IPS-18c (cell line): ENCODE measurements at regions not wholly inside any gene's neighbourhood (a gene's known extent, or its start where the extent isn't known, plus 50 kb on each side); places are given as distances from the start of the nearest gene placed in this dataset.
"Not testable (repeated sequence)": the region's sequence is repeated elsewhere in the genome, so short reads cannot be mapped to it uniquely, and the experiment has no call there.

ENCODE experiments used
- H3K4me3 ChIP-seq: 2 replicates; pipeline ENCODE4 v1.7.0; 2013; ENCODE audit warnings: low read depth, mild to moderate bottlenecking, low read length, moderate library complexity; ENCODE audit not compliant: insufficient read depth
- H3K9me3 ChIP-seq: one replicate; pipeline ENCODE4 v1.6.1; 2013; ENCODE audit warnings: mild to moderate bottlenecking, low read length, moderate library complexity; ENCODE audit not compliant: control insufficient read depth, insufficient read depth

DNA sequence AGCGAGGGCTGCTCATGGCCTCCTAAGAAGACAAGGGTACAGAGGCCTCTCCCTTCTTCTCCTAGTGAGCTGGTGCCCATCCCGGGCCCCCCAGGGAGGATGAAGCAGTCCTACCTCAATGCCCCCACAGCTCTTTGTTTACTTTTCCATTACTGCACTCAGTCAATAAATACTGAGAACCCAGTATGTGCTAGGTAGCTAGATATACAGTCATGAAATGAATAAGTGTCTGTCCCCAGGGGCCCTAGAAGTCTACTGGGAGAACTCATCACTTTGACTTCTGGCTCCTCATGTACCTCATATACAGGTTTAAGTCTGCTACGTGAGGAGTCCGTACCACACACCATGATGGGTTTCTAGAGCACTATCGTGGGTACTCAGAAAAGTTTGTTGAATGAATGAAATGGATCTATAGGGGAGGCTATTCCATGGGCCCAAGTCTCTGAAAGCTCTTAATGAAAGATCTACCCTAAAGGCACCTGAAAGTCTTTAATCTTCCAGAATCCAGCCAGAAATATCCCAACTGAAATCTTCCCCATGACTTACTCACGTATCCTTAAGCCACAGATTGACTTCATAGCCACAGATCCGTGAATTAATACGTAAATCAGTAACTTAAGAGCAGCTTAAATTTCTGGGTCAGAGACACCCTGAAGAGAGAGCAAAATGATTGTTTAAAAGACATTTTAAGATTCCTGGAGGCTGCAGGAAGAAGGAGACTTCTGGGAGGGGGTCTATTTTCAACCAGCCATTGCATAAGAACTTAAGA lies 51.6 kb upstream of the POMP start:
- H3K9me3 ChIP-seq: no peaks in the 10 kb centered on the region
- no peak overlapping the region for H3K4me3 ChIP-seq

DNA sequence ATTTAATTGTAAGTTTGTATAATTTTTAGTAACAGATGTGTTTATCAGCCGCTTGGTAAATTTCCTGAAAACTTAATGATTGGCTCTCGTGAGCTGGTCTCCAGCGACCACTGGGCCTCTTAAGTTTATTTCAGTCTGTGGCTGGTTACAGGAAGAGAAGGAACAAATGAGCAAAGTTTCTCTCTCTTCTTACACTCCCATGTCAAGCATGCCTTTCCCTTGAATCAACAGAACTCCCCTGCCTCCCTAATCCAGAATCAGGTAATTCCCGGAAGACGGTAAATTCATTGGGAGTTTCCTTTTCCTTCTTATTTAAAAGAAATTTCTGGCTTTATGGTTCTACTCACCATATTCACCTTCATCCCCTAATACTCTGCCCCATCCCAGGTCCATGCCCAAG lies 52.5 kb upstream of the POMP start:
- no peak overlapping the region for H3K4me3 ChIP-seq

DNA sequence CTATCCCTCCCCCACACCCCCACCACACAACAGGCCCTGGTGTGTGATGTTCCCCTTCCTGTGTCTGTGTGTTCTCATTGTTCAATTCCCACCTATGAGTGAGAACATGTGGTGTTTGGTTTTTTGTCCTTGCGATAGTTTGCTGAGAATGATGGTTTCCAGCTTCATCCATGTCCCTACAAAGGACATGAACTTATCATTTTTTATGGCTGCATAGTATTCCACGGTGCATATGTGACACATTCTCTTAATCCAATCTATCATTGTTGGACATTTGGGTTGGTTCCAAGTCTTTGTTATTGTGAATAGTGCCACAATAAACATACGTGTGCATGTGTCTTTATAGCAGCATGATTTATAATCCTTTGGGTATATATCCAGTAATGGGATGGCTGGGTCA lies 53.8 kb upstream of the POMP start:
- not testable (repeated sequence) for H3K4me3 ChIP-seq, H3K9me3 ChIP-seq

More for the DNA sequence above, 52.5 kb upstream of the POMP start:
- H3K9me3 ChIP-seq: no peaks in the 10 kb centered on the region

DNA sequence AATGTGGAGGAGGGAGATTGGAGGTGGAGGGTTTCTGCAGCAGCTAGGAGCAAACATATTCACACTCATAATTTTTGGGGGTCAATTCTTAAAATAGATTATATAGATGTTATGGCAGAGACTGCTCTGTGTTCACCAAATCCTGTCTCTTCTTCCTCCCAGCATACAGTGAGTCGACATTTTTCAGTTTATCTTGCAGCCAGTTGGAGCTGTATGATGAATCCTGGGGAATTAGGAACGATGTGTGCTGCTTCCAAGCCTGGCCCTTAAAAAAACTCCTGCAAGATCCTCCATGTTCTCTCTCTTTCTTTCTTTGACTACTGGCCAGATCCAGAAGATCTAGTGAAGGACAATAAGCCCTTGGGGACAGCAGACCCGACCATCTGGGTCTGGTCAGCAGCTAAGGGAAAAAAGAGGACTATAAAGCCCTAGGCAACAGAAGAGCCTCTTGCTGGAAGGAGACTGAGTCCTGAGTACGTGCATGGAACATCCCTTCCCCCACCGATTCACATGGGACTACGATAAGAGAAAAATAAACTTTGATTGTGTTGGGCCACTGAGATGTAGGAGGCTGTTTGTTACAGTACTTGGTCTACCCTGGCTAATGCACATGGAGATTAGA lies 55.8 kb upstream of the POMP start:
- Histone ChIP-seq H3K4me3 (no peak overlapping the region), H3K9me3 (no peaks in the 10 kb centered on the region)

DNA sequence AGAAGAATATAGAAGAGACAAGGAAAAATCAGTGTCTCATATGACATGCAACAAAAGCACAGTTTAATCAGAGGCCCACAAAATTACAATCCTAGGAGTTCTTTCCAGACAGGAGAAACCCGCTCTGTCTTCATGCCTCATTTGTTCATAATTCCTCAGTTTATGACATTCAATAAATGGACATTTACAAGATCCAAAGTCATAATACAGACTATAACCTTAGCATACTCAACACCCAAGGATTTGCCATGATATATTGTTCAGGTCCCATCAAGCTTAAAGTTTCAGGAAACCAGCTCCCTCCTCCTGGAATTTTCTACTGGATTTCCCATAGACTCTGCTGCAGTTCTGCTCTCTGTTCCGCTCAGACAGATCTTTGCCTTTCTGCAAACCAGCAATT lies 56.4 kb upstream of the POMP start:
- H3K9me3 ChIP-seq: no peaks in the 10 kb centered on the region
- no peak overlapping the region for H3K4me3 ChIP-seq

DNA sequence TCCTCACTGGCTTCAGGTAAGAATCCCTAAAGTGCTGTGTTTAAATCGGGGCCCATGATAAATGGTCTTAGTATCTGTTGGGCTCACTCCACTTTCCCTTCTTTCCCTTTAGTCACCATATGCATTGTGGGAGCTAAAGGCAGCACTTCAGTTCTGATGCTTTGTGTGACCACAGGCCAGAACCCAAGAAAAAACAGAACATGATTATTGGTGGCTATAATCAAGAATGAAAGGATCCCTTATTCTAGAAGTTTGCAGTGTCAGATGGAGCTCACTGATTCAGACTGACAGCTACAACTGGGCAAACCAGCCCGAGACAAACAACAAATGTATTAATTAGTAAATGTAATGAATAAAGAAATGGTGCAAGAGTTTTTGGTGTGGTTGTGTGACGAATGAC lies 57.3 kb upstream of the POMP start:
- H3K9me3 ChIP-seq: no peaks in the 10 kb centered on the region
- no peak overlapping the region for H3K4me3 ChIP-seq

DNA sequence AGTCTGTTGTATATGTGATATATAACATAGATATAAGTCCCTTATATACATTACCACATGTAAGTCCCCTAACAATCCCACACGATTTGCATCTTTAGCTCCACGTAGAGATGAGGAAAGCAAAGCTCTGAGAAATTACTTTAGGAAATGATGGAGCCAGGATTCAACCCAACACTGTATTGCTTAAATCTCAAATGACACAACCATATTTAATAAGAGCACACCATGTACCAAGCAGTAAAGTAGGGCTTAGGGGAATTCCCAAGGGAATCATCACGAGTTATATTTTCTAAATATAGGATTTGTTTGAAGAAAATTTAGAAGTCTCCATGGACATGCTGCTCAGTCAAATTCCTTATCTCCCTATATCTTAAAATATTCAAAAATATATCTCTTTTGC lies 61.3 kb upstream of the POMP start:
- Histone ChIP-seq H3K4me3 (no peak overlapping the region), H3K9me3 (no peaks in the 10 kb centered on the region)

DNA sequence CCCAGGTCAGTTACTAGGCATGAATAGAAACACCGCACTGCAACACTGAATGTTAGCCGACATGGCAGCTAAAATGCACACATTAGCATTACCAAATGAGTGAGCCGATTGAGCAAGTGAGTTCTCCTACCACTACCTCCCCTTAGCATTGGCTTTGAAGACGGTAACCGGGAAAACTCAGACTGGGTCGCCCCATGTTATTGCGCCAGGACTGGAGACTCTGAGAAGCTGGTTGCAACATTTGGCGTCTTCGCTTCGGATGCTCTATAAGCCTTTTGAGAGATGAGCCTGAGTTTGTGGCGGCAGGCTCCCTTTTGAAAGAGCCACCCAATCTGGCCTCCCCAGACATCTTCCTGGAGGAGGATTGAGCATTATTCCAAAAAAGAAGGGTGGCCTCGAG lies 68.5 kb upstream of the POMP start:
- Histone ChIP-seq H3K4me3 (no peak overlapping the region), H3K9me3 (no peaks in the 10 kb centered on the region)

DNA sequence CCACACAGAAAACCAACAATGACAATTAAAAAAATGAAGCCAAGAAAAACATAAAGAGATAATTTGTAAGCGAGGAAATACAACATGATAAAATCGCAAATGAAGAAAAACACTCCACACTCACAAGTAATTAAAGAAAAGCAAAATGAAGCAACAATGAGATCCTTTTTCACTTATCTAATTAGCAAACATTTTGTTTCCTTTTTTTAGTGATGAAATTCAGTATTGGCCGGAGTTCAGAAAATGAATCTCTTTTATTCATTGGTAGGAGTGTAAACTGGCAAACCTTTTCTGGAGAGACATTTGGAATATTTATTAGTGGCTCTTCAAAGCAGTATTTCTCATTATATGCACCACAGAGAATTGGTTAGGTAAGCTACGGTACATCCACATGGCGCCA lies 70.6 kb upstream of the POMP start:
- H3K9me3 ChIP-seq: no peaks in the 10 kb centered on the region
- H3K4me3 ChIP-seq: no peak overlapping the region

DNA sequence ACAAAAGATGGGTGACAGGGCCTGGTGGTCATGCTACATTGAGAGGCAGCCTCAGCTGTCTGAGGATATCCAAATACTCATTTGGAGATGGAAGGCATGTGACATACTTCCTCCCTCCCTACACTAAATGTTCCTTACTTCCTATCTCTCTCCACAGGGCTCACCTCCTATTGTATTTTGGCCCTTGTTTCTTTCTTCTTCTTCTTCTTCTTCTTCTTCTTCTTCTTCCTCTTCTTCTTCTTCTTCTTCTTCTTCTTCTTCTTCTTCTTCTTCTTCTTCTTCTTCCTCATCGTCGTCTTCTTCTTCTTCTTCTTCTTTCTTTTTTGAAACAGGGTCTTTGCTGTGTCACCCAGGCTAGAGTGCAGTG lies 71.8 kb upstream of the POMP start:
- 0 out of 2 replicates have a peak overlapping the region, but pooled peaks have one; percentile 15 for H3K4me3 ChIP-seq
- H3K9me3 ChIP-seq: no peaks in the 10 kb centered on the region

DNA sequence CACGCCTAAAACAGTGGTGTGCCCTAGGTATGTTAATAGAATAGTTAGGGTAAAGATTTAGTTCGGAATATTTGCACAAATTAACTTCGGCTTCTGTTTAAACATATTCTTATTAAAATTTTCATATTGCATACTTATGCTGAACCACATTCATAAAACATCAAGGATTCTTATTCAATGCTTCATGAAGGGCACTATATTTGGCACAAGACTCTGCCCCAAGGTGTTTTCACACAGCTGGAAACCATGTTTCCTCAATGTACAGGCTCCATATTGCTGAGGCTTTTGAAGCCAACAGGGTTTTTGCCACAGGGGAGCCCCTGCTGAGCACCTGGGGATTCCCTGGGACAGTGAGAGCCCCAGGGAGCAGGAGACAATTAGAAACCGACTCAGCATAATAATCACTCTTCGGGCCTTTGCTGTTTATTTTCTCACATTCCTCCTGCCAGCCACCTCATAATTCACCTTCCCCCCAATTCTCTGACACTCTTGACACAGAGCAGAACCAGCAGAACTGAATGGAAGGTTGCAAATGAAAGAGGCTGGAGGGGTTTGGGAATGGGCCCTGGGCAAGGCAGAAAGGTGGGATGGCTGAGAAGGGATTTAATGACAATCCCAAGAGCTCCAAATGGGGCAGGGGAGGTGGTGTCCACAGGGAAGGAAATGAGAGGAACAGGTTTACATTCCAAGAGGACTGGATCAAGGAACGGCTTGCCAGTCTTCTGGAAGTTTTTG lies 72.3 kb upstream of the POMP start:
- H3K9me3 ChIP-seq: no peaks in the 10 kb centered on the region
- H3K4me3 ChIP-seq: 0 out of 2 replicates have a peak overlapping the region, but pooled peaks have one; percentile 15

DNA sequence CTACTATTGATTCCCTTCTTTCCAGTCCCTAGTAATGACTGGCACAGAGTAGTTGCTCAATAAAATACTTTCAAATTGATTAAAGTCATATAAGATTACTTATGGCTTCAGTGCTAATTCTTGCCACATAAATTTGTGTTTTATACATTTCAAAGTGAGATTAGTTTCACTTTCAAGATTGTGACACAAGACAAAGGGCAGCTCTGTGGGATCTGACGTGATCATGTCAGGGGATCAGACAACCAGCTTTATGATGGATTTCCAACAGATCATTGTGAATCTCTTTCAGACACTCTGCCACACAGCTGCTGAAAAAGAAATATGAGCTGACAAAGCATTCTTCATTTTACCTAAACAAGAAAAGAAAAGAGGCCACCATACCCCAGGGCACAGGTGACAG lies 73.4 kb upstream of the POMP start:
- H3K4me3 ChIP-seq: no peak overlapping the region
- H3K9me3 ChIP-seq: no peaks in the 10 kb centered on the region

DNA sequence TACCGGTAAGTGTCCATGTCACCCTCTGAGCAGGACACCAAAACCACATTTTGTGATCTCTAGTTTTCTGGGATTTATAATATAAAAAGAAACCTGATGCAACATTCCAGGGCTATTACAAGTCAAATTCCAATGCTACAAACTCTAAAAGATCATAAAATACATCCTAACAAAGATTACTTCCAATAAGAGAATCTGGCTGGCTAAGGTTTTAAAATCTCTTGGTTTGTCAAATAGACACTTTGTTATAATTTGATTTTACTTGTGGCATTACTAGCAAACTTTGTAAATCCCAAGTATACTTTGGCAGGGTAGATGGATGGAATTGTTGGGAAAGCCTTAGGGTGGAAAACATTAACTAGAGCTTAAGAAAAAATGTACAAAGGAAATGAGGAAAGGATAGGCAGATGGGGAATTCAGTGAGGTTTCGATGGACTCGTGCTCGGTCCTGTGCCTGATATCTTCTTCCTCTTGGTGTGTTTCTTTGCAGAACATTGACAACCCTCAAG lies 74.0 kb upstream of the POMP start:
- Histone ChIP-seq H3K4me3 (no peak overlapping the region), H3K9me3 (no peaks in the 10 kb centered on the region)

DNA sequence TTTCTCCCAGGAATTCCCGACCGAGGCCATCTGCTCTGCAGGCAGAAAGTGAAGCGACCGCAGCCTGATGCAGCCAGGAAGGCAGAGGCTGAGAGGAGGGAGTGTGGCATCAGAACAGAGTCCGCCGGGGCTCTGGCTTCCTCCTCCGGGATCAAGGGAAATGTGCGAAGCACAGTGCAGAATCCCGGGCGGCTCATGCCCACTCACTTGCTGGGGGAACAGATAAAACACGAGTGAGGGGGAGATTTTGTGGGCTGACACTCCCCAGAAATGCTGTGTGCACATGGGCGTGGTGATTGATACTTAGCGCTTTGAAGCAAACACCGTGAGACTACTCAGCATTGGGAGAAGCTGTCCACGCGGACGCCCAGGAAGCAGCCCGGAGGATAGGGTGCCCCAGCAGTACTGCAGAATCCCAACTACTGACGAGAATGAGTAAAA lies 75.3 kb upstream of the POMP start:
- Histone ChIP-seq H3K4me3 (no peak overlapping the region), H3K9me3 (no peaks in the 10 kb centered on the region)

DNA sequence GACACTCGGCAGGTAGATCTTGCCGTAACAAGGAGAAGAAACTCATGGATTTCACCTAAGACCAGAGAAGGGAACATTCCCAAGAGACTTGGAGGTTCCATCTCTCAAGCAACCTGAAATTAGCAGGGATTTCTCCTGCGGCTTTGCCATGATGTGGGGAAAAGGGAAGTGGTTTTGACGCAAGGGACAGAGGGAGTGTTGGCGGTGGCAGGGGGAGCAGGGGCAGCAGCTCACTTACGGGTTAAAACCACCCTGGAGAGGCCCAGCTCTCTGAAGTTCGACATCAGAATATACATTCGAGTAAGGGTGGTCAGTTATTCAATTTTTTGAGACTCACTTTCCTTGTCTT lies 76.1 kb upstream of the POMP start:
- Histone ChIP-seq H3K4me3 (no peak overlapping the region), H3K9me3 (no peaks in the 10 kb centered on the region)

DNA sequence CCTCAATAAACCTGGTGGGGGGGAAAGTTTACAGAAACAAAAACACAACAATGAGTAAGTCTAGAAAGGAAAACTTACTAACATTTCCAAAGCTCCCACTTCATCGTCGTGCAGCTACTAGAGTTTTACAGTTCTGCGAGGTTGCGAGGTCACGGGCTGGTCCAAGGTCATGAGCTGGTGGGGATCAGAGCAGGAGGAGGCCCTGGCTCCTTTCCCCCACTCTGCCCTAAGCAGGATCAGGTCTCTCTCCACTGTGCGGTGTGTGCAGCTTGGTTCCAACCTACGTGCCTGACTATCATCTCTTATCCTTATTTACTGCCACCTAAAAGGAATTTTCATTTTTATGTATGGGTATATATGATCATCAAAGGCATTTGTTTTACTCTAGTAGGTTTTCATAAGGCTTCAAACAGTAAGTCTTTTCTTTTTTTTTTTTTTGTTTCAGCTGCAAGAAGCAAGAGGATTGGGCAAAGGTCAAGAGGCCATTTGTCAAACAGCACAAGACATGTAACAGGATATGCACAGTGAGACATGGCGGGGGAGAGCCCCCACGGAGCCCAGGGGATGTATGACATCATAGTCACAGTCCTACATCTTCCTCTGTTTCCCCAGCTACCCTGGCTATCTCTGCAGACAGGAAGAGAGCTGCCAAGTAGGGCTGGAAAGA lies 76.6 kb upstream of the POMP start:
- Histone ChIP-seq H3K9me3 (no peaks in the 10 kb centered on the region), H3K4me3 (no peak overlapping the region)

DNA sequence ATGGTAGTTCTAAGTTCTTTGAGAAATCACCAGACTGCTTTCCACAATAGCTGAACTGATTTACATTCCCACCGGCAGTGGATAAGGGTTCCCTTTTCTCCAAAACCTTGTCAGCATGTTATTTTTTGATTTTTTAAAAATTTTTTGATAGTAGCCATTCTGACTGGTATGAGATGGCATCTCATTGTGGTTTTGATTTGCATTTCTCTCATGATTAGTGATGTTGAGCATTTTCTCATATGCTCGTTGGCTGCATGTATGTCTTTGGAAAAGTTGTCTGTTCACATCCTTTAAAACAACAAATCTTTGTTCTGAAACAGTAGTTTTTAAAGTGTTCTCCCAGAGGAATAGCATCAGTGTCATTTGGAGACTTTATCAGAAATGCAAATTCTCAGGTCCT lies 77.5 kb upstream of the POMP start:
- Histone ChIP-seq H3K9me3 (no peaks in the 10 kb centered on the region), H3K4me3 (no peak overlapping the region)

DNA sequence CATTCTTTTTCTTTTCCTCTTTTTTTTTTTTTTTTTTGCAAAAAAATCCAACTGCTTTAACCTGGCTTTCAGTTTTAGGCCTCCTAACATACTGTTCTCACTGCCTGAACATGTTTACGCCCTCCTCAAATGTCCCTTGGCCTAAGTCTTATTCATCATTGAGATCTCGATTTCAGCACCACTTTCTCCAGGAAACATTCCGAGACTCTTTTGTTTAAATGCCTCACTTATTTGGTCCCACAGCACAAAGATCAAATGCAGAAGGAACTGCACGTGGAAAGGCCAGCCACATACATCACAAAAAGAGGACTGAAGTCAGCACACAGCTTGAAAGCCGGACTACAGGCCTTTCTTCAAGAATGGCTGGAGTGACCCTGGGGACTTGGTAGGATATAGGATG lies 79.2 kb upstream of the POMP start:
- Histone ChIP-seq H3K9me3 (no peaks in the 10 kb centered on the region), H3K4me3 (no peak overlapping the region)
